Liver (tissue), 8 donors: ENCODE measurements at regions not wholly inside any gene's neighbourhood (a gene's known extent, or its start where the extent isn't known, plus 50 kb on each side); places are given as distances from the start of the nearest gene placed in this dataset.

Experiments
- DNase-seq: peaks from one replicate; pipeline ENCODE4 v3.0.0-alpha.2; 2017; ENCODE audit warnings: low spot score
- H3K27ac ChIP-seq, 2 donors: one replicate each; pipeline ENCODE4 v1.7.0; 2013; ENCODE audit warnings: inconsistent platforms in 2 of 2, low read length in 2 of 2, control low read depth in 1 of 2, low read depth in 1 of 2, mild to moderate bottlenecking in 1 of 2
- H3K27me3 ChIP-seq, 4 donors: one replicate each; pipeline versions ENCODE4 v1.6.1 to v1.7.0; 2013; ENCODE audit warnings: low read length in 3 of 4, inconsistent platforms in 1 of 4, mild to moderate bottlenecking in 1 of 4, moderate library complexity in 1 of 4; ENCODE audit not compliant: control insufficient read depth in 4 of 4, insufficient read depth in 4 of 4
- H3K36me3 ChIP-seq, 4 donors: one replicate each; pipeline versions ENCODE4 v1.6.1 to v1.7.0; 2013; ENCODE audit warnings: low read length in 3 of 4, mild to moderate bottlenecking in 3 of 4, low read depth in 1 of 4, moderate library complexity in 1 of 4; ENCODE audit not compliant: control insufficient read depth in 4 of 4, insufficient read depth in 3 of 4
- H3K4me1 ChIP-seq, 4 donors: one replicate each; pipeline versions ENCODE4 v1.6.1 to v1.7.0; 2013; ENCODE audit warnings: low read length in 3 of 4, mild to moderate bottlenecking in 3 of 4, moderate library complexity in 1 of 4; ENCODE audit not compliant: control insufficient read depth in 4 of 4, insufficient read depth in 4 of 4
- H3K4me3 ChIP-seq, 3 donors: one replicate each; pipeline versions ENCODE4 v1.6.1 to v1.7.0; 2013; ENCODE audit warnings: low read length in 3 of 3, control low read depth in 1 of 3, low read depth in 1 of 3, mild to moderate bottlenecking in 1 of 3
- H3K9ac ChIP-seq, 2 donors: one replicate each; pipeline ENCODE4 v1.7.0; 2013; ENCODE audit warnings: low read length in 2 of 2, mild to moderate bottlenecking in 2 of 2, moderate library complexity in 2 of 2, control low read depth in 1 of 2, low read depth in 1 of 2
- H3K9me3 ChIP-seq, 4 donors: one replicate each; pipeline versions ENCODE4 v1.6.1 to v1.7.0; 2013; ENCODE audit warnings: low read length in 3 of 4; ENCODE audit not compliant: control insufficient read depth in 4 of 4
- ATF3 ChIP-seq: IDR thresholded peaks from 2 replicates; pipeline ENCODE4 v1.6.1; 2016; ENCODE audit warnings: antibody characterized with exemption
- CTCF ChIP-seq: fragments of 150-350 bp; IDR thresholded peaks from 2 replicates; pipeline ENCODE4 v1.5.1; 2017; ENCODE audit warnings: improper control_type of control experiment, low read depth, low read length; ENCODE audit not compliant: missing input control
- EGR1 ChIP-seq, 2 donors: IDR thresholded peaks; 2 replicates each; pipeline ENCODE4 v1.6.1; 2016 to 2018; ENCODE audit warnings: antibody characterized with exemption in 2 of 2, low read depth in 2 of 2
- FOXA1 ChIP-seq: IDR thresholded peaks from 2 replicates; pipeline ENCODE4 v1.6.1; 2016; ENCODE audit warnings: antibody characterized with exemption
- FOXA2 ChIP-seq: IDR thresholded peaks from 2 replicates; pipeline ENCODE4 v1.6.1; 2016; ENCODE audit warnings: antibody characterized with exemption
- GABPA ChIP-seq, 2 donors: IDR thresholded peaks in 1 of 2; conservative IDR thresholded peaks in 1 of 2; 2 replicates each; pipeline ENCODE4 v1.6.1; 2016; ENCODE audit warnings: antibody characterized with exemption in 2 of 2, mild to moderate bottlenecking in 1 of 2, moderate library complexity in 1 of 2
- HNF4G ChIP-seq: IDR thresholded peaks from 2 replicates; pipeline ENCODE4 v1.6.1; 2016; ENCODE audit warnings: antibody characterized with exemption
- JUND ChIP-seq, 2 donors: IDR thresholded peaks; 2 replicates each; pipeline ENCODE4 v1.6.1; 2016; ENCODE audit warnings: antibody characterized with exemption in 2 of 2
- NR2F2 ChIP-seq: IDR thresholded peaks from 2 replicates; pipeline ENCODE4 v1.6.1; 2016; ENCODE audit warnings: antibody characterized with exemption
- RAD21 ChIP-seq, 2 donors: IDR thresholded peaks; 2 replicates each; pipeline ENCODE4 v1.6.1; 2016; ENCODE audit warnings: antibody characterized with exemption in 2 of 2, mild to moderate bottlenecking in 2 of 2
- REST ChIP-seq: IDR thresholded peaks from 2 replicates; pipeline ENCODE4 v1.6.1; 2016; ENCODE audit warnings: antibody characterized with exemption, mild to moderate bottlenecking
- RXRA ChIP-seq, 2 donors: IDR thresholded peaks; 2 replicates each; pipeline ENCODE4 v1.6.1; 2017 to 2018; ENCODE audit warnings: antibody characterized with exemption in 2 of 2, mild to moderate bottlenecking in 1 of 2
- SP1 ChIP-seq: IDR thresholded peaks from 2 replicates; pipeline ENCODE4 v1.6.1; 2018; ENCODE audit warnings: antibody characterized with exemption, mild to moderate bottlenecking
- ZBTB33 ChIP-seq: IDR thresholded peaks from 2 replicates; pipeline ENCODE4 v1.6.1; 2016; ENCODE audit warnings: antibody characterized with exemption
- whole genome bisulfite sequencing: extraction: QIAGEN DNeasy Blood & Tissue Kit; methylation state at CpG from one replicate; pipeline ENCODE4 v1.1.7; 2013; 5-methylcytosine and 5-hydroxymethylcytosine counted together
- donor health status: healthy.
- donor health status: healthy.
- donor health status: healthy.
- donor health status: healthy.
- donor health status: healthy.

GRCh38 chr17:63191610-63192009 lies 225.6 kb downstream of the TANC2 start:
- no peak for TF ChIP-seq REST
- TF ChIP-seq CTCF, result no peak
- no peak for TF ChIP-seq ZBTB33
- TF ChIP-seq RXRA (IDR thresholded peaks at IDR 0.05), result no peak
- no peak for TF ChIP-seq GABPA (IDR thresholded peaks at IDR 0.05 in 1 of 2, conservative IDR thresholded peaks at IDR 0.05 in 1 of 2)
- no peak for TF ChIP-seq SP1
- no peak for TF ChIP-seq EGR1 (IDR thresholded peaks at IDR 0.05; ENCODE audit: low read depth in 2 of 2)
- no peaks in the 10 kb centered on the region for H3K4me1 ChIP-seq
- no peaks in the 10 kb centered on the region for H3K9me3 ChIP-seq
- 87% methylated on average over 8 of the region's 8 CpGs for WGBS
- no peaks in the 10 kb centered on the region for H3K36me3 ChIP-seq
- H3K27me3 ChIP-seq, result no peaks in the 10 kb centered on the region
- DNase-seq, result no peak
- no peak overlapping the region for H3K9ac ChIP-seq
- H3K27ac ChIP-seq, result no peak overlapping the region
- H3K4me3 ChIP-seq, result no peak overlapping the region

- TF ChIP-seq ZBTB33 (no peak), FOXA1 (no peak), ATF3 (no peak), FOXA2 (no peak), RXRA (IDR thresholded peaks at IDR 0.05) (no peak), GABPA (IDR thresholded peaks at IDR 0.05 in 1 of 2, conservative IDR thresholded peaks at IDR 0.05 in 1 of 2) (no peak), EGR1 (IDR thresholded peaks at IDR 0.05; ENCODE audit: low read depth in 2 of 2) (no peak), NR2F2 (no peak), SP1 (no peak), JUND (IDR thresholded peaks at IDR 0.05) (no peak), RAD21 (IDR thresholded peaks at IDR 0.05) (no peak), HNF4G (no peak)
- no peak overlapping the region for H3K4me3 ChIP-seq
- H3K27me3 ChIP-seq, result no peaks in the 10 kb centered on the region
- H3K9ac ChIP-seq, result no peak overlapping the region
- WGBS, result 75% methylated on average over 1 of the region's 1 CpG
- H3K27ac ChIP-seq, result no peak overlapping the region
- H3K4me1 ChIP-seq, result no peaks in the 10 kb centered on the region
- H3K9me3 ChIP-seq, result no peaks in the 10 kb centered on the region
- no peak for DNase-seq
- no peaks in the 10 kb centered on the region for H3K36me3 ChIP-seq
Observed at GRCh38 chr17:63193827-63194226, 227.8 kb downstream of the TANC2 start.
